ENCODE measurements at regions not wholly inside any gene's neighbourhood (a gene's known extent, or its start where the extent isn't known, plus 50 kb on each side); places are given as distances from the start of the nearest gene placed in this dataset.

DNA sequence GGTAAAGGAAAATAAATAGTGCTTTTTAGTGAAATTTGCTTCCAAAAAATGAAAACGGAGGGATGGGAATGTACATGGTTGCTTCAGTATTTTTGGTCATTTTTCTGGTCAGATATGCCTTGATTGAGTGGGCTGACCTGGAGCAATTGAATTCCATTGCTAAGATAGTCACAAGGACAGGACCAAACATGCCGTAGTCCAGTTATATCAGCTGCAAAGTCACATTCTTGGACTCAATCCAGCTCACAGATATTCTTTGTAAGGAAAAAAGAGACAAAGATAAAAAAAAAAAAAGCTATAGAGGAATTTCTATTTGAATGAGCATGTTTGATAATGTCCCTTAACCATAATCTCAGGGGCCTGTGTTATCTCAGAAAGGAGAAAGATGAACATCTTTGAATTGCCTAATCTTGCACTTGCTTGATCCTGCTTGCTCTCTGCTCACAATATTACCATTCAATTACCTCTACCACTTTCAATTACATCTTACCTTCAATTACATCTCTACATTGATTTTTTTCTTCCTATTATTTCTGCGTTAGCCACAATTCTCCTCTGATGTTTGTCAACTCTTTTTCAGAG is 75.4 kb upstream of the PACRGL start:
- Mint-ChIP-seq H3K4me3 (no peak overlapping the region), H3K27ac (no peak overlapping the region), H3K9me3 (peaks cover 3% of the 10 kb centered on the region), H3K36me3 (no peaks in the 10 kb centered on the region), H3K27me3 (no peaks in the 10 kb centered on the region), H3K4me1 (no peaks in the 10 kb centered on the region)
- no peak for ATAC-seq

DNA sequence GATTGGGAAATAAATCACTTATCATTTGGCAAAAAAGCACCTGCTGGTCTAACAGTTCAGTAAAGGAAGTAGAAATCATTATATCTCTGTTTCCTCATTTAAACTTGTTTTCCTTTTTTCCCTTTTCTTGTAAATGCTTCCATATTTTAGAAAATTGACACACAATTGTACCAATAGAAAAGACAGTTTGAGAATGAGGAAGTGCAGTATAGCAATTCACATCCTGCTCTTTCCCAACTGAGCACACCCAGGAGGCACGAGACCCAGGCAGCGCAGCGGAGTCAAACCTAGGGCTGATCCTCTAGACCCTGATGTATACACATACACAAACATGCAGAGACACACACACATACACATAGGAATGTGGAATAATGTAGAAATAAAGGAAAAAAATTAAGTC is 74.8 kb upstream of the PACRGL start:
- Mint-ChIP-seq H3K4me1 (no peaks in the 10 kb centered on the region), H3K27ac (no peak overlapping the region), H3K4me3 (no peak overlapping the region), H3K36me3 (no peaks in the 10 kb centered on the region), H3K9me3 (peaks cover 3% of the 10 kb centered on the region), H3K27me3 (no peaks in the 10 kb centered on the region)
- ATAC-seq: no peak

GRCh38 chr4:20626326-20627005 is 73.8 kb upstream of the PACRGL start:
- no peak for ATAC-seq
- Mint-ChIP-seq H3K9me3 (peaks cover 3% of the 10 kb centered on the region), H3K27me3 (no peaks in the 10 kb centered on the region), H3K36me3 (no peaks in the 10 kb centered on the region), H3K4me3 (no peak overlapping the region), H3K27ac (no peak overlapping the region), H3K4me1 (no peaks in the 10 kb centered on the region)

- peaks cover 3% of the 10 kb centered on the region for H3K9me3 Mint-ChIP-seq
- H3K4me3 Mint-ChIP-seq: no peak overlapping the region
- no peaks in the 10 kb centered on the region for H3K36me3 Mint-ChIP-seq
- no peaks in the 10 kb centered on the region for H3K27me3 Mint-ChIP-seq
- no peak overlapping the region for H3K27ac Mint-ChIP-seq
- H3K4me1 Mint-ChIP-seq: no peaks in the 10 kb centered on the region
- ATAC-seq: no peak
Observed at GRCh38 chr4:20627866-20628265, 72.4 kb upstream of the PACRGL start.

DNA sequence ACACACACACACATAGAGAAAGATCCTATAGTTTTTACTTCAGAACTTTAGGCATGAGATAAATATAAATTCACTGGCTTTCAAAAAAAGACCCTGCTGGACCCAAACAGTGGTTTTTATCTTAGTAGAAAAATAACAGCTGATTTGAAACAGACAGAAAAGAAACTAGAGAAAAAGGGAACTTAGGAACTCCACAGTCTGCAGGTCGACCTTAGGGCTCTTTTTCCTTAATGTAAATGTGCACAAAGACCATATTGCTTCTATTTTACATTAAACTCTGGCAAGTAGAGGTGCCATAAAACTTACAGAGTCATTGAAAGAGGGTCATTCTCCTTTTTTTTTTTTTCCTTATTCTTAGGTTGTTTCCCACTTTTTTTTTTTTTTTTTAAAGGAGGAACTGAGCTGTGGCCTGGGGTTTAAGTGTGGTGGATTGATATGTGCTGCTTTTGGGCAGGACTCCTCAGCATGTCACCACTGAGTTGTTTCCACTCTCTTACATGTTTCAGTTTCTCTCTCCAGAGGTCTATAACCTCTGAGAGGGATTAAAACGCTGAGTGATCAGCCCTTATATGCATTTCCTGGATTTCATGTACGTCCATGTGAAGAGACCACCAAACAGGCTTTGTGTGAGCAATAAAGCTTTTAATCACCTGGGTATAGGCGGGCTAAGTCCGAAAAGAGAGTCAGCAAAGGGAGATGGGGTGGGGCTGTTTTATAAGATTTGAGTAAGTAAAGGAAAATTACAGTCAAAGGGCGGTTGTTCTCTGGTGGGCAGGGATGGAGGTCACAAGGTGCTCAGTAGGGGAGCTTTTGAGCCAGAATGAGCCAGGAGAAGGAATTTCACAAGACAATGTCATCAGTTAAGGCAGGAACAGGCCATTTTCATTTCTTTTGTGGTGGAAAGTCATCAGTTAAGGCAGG is 70.8 kb upstream of the PACRGL start:
- peaks cover 9% of the 10 kb centered on the region for H3K27me3 Mint-ChIP-seq
- peak; percentile 64 for ATAC-seq
- no peaks in the 10 kb centered on the region for H3K4me1 Mint-ChIP-seq
- H3K27ac Mint-ChIP-seq: no peak overlapping the region
- peaks cover 3% of the 10 kb centered on the region for H3K9me3 Mint-ChIP-seq
- H3K4me3 Mint-ChIP-seq: no peak overlapping the region
- H3K36me3 Mint-ChIP-seq: no peaks in the 10 kb centered on the region

GRCh38 chr4:20638825-20639224 is 61.4 kb upstream of the PACRGL start:
- Mint-ChIP-seq H3K27ac (no peak overlapping the region), H3K9me3 (no peaks in the 10 kb centered on the region), H3K4me3 (no peak overlapping the region), H3K4me1 (no peaks in the 10 kb centered on the region), H3K36me3 (no peaks in the 10 kb centered on the region), H3K27me3 (peaks cover 15% of the 10 kb centered on the region)
- ATAC-seq: no peak

DNA sequence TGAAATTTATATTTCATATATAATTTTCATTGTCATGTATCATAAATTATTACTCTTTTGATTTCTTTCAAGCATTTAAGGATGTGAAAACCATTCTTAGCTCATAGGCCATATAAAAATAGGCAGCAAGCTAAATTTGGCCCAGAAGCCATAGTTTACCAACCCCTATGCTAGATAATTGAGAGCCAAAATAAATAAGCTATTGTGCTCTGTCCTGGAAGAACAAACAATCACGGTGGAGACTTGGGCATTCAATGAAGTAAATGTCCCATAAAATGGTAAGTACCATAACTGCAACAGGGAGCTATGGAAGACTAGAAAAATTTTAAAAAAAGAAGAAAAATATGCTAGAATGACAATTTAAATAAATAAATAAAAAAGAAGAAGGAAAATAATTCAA is 60.9 kb upstream of the PACRGL start:
- H3K27ac Mint-ChIP-seq: no peak overlapping the region
- no peaks in the 10 kb centered on the region for H3K9me3 Mint-ChIP-seq
- H3K4me1 Mint-ChIP-seq: no peaks in the 10 kb centered on the region
- peaks cover 10% of the 10 kb centered on the region for H3K27me3 Mint-ChIP-seq
- no peak for ATAC-seq
- no peaks in the 10 kb centered on the region for H3K36me3 Mint-ChIP-seq
- no peak overlapping the region for H3K4me3 Mint-ChIP-seq

DNA sequence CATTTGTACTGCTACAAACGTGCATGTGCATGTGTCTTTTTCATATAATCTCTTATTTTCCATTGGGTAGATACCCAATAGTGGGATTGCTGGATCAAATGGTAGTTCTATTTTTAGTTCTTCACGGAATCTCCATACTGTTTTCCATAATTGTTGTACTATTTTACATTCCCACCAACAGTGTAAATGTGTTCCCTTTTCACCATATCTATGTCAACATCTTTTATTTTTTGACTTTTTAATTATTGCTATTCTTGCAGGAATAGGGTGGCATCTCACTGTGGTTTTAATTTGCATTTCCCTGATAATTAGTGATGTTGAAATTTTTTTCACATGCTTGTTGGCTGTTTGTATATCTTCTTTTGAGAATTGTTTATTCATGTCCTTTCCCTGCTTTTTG is 59.3 kb upstream of the PACRGL start:
- Mint-ChIP-seq H3K4me1 (no peaks in the 10 kb centered on the region), H3K27me3 (no peaks in the 10 kb centered on the region), H3K9me3 (no peaks in the 10 kb centered on the region), H3K4me3 (no peak overlapping the region), H3K36me3 (no peaks in the 10 kb centered on the region), H3K27ac (no peak overlapping the region)
- ATAC-seq: no peak

- Mint-ChIP-seq H3K9me3 (no peaks in the 10 kb centered on the region), H3K4me1 (no peaks in the 10 kb centered on the region), H3K27ac (no peak overlapping the region), H3K36me3 (no peaks in the 10 kb centered on the region), H3K4me3 (no peak overlapping the region), H3K27me3 (no peaks in the 10 kb centered on the region)
- no peak for ATAC-seq
Observed at GRCh38 chr4:20641976-20642375, 58.3 kb upstream of the PACRGL start.

- no peaks in the 10 kb centered on the region for H3K27me3 Mint-ChIP-seq
- no peak overlapping the region for H3K27ac Mint-ChIP-seq
- no peaks in the 10 kb centered on the region for H3K36me3 Mint-ChIP-seq
- no peak for ATAC-seq
- no peaks in the 10 kb centered on the region for H3K9me3 Mint-ChIP-seq
- H3K4me1 Mint-ChIP-seq: no peaks in the 10 kb centered on the region
- H3K4me3 Mint-ChIP-seq: no peak overlapping the region
Observed at GRCh38 chr4:20643631-20644030, 56.6 kb upstream of the PACRGL start.

DNA sequence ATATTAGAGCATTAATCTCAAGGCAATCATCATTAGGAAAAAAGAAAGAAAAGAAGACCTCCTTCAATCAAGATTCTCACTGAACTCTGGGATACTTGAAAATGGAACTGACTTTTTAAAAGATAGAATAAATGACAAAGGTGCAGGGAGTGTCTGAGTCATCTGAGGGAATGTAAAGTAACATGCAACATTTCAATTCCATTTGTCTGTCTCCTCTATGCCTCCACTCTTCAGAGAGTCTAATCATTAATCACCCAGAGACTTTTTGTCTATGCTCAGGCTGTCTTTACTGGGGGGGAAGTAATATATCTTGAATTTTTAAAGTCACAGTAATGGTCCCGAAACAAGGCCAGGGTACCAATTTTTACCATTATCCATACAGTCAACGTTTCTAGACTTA is 55.0 kb upstream of the PACRGL start:
- H3K36me3 Mint-ChIP-seq: no peaks in the 10 kb centered on the region
- no peak overlapping the region for H3K4me3 Mint-ChIP-seq
- no peaks in the 10 kb centered on the region for H3K4me1 Mint-ChIP-seq
- H3K27ac Mint-ChIP-seq: no peak overlapping the region
- no peak for ATAC-seq
- no peaks in the 10 kb centered on the region for H3K27me3 Mint-ChIP-seq
- H3K9me3 Mint-ChIP-seq: no peaks in the 10 kb centered on the region

DNA sequence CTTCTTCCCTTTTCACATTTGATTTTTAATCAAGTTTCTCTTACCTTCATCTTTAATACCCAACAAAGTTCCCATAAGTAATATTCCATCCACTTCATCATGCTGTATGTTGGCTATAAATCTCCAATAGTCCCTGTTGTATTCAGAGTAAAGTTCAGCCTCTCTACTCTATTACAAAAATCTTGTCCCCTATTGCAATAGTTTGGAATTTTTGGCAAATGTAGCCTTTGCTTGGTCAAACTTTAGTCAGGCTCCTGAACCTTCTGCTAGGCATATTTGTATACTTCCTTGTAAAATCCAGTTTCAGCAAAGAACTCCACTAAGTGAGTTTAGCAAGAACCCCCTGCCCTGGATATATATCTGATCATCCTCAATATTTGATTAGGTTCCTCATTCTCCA is 54.0 kb upstream of the PACRGL start:
- H3K27ac Mint-ChIP-seq: no peak overlapping the region
- H3K36me3 Mint-ChIP-seq: no peaks in the 10 kb centered on the region
- H3K9me3 Mint-ChIP-seq: no peaks in the 10 kb centered on the region
- no peak for ATAC-seq
- H3K4me1 Mint-ChIP-seq: no peaks in the 10 kb centered on the region
- H3K4me3 Mint-ChIP-seq: no peak overlapping the region
- no peaks in the 10 kb centered on the region for H3K27me3 Mint-ChIP-seq

All from stimulated activated memory B cell treated with anti-CD40 and anti-IgM and Interleukin-4, amounts not matched to agents 10 μg/mL and 1 μg/mL and 100 μg/mL, for 72 hours (primary cell).